ENCODE measurements at regions not wholly inside any gene's neighbourhood (a gene's known extent, or its start where the extent isn't known, plus 50 kb on each side); places are given as distances from the start of the nearest gene placed in this dataset.
"Not testable (repeated sequence)": the region's sequence is repeated elsewhere in the genome, so short reads cannot be mapped to it uniquely, and the experiment has no call there.

DNA sequence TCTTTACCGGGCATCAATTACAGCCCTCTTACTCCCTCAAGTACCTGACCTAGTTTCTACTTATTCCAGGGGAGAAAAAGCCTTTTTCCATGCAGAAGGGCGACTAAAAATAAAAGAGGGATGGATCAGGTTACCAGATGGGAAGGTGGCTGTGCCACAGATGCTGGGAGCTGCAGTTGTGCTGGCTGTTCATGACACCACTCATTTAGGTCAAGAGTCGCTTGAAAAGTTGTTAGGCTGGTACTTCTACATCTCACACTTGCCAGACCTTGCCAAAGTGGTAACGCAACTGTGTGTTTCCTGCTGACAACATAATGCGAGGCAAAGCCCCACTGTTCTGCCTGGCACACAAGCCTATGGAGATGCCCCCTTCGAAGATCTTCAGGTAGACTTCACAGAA lies 148.4 kb upstream of the FGF16 start:
- DNase-seq (ENCODE audit: low read depth in 2 of 2), result no peak
- TF ChIP-seq, protein P1, sequence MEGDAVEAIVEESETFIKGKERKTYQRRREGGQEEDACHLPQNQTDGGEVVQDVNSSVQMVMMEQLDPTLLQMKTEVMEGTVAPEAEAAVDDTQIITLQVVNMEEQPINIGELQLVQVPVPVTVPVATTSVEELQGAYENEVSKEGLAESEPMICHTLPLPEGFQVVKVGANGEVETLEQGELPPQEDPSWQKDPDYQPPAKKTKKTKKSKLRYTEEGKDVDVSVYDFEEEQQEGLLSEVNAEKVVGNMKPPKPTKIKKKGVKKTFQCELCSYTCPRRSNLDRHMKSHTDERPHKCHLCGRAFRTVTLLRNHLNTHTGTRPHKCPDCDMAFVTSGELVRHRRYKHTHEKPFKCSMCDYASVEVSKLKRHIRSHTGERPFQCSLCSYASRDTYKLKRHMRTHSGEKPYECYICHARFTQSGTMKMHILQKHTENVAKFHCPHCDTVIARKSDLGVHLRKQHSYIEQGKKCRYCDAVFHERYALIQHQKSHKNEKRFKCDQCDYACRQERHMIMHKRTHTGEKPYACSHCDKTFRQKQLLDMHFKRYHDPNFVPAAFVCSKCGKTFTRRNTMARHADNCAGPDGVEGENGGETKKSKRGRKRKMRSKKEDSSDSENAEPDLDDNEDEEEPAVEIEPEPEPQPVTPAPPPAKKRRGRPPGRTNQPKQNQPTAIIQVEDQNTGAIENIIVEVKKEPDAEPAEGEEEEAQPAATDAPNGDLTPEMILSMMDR (IDR thresholded peaks at IDR 0.05; ENCODE audit: low read depth, low read length), result no peak

DNA sequence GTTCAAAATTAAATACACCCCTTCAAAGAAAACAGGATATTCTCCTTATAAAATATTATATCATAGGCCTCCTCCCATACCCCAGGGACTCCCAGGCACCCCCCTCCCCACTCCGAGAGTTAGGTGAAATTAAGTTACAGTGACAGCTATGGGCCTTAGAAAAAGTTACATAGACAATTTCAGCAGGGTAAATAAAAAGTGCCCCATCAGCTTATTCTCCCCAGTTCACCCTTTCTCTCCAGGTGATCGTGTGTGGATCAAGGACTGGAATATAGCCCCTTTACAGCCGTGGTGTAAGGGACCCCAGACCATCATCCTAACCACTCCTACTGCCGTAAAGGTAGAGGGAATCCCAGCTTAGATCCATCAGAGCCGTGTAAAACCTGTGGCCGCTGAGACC lies 147.6 kb upstream of the FGF16 start:
- no peak for DNase-seq (ENCODE audit: low read depth in 2 of 2)
- TF ChIP-seq, protein P1 (IDR thresholded peaks at IDR 0.05; ENCODE audit: low read depth, low read length), result no peak
- H3K4me3 ChIP-seq (replicated peaks in 1 of 2; ENCODE audit: low read depth in 2 of 2, low read length in 2 of 2), result no peak overlapping the region

More for the DNA sequence above, 148.4 kb upstream of the FGF16 start:
- no peak overlapping the region for H3K4me3 ChIP-seq (replicated peaks in 1 of 2; ENCODE audit: low read depth in 2 of 2, low read length in 2 of 2)

DNA sequence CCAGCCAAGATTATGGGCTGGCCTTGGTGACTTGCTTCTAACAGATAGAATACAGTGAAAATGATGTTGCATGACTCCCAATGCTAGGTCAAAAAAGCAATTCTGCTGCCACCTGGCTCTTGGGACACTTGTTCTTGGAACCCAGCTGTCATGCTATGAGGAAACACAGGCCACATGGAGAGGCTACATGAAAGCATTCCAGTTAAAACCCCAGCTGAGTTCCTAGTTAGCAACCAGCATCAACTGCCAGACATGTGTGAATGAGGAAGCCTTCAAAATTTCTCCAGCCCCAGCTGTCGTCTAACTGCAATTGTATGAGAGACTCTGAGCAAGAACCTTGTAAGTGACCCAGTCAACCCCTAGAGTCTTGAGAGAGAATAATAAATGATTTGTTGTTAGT lies 105.2 kb upstream of the FGF16 start:
- no peak for DNase-seq (ENCODE audit: low read depth in 2 of 2)
- TF ChIP-seq, protein P1 (IDR thresholded peaks at IDR 0.05; ENCODE audit: low read depth, low read length), result no peak
- H3K4me3 ChIP-seq (replicated peaks in 1 of 2; ENCODE audit: low read depth in 2 of 2, low read length in 2 of 2), result no peak overlapping the region

DNA sequence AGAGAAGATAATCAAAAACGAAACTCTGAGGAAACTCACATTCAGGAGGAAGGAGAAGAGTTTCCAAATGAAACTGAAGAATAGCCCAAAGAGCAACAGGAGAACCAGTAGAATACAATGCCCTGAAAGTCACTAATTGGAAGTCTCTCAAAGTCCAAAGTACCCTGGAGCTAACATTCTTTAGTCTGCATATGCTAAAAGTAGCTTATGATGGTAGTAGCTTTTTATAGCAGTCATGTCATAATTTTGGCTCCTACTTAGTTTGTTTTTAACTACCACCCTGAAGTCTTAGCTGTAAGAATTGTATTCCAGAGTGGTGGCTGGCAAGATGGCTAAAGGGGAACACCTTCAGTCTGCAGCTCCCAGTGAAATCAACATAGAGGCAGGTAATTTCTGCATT lies 100.3 kb upstream of the FGF16 start:
- TF ChIP-seq, protein P1 (IDR thresholded peaks at IDR 0.05; ENCODE audit: low read depth, low read length), result no peak
- no peak for DNase-seq (ENCODE audit: low read depth in 2 of 2)
- H3K4me3 ChIP-seq (replicated peaks in 1 of 2; ENCODE audit: low read depth in 2 of 2, low read length in 2 of 2), result no peak overlapping the region

DNA sequence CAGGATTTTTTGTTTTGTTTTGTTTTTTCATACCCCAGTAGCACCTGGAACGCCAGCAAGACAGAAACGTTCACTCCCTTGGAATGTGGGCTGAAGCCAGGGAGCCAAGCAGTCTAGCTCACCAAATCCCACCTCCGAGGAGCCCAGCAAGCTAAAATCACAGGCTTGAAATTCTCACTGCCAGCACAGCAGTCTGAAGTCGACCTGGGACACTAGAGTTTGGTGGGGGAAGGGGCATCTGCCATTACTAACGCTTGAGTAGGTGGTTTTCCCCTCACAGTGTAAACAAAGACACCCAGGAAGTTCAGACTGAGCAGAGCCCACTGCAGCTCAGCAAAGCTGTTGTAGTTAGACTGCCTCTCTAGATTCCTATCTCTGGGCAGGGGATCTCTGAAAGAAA lies 99.6 kb upstream of the FGF16 start:
- DNase-seq (ENCODE audit: low read depth in 2 of 2), result peak in 1 of 2 donors; percentile 3
- TF ChIP-seq, protein P1 (IDR thresholded peaks at IDR 0.05; ENCODE audit: low read depth, low read length), result no peak

DNA sequence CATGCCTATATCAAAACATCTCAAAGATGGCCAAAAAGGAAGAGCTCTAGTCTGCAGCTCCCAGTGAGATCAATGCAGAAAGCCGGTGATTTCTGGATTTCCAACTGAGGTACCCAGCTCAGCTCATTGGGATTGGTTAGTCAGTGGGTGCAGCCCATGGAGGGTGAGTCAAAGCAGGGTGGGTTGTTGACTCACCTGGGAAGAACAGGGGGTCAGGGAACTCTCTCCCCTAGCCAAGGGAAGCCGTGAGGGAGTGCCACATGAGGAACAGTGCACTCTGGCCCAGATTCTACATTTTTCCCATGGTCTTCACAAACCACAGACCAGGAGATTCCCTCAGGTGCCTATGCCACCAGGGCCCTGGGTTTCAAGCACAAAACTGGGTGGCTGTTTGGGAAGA lies 57.3 kb upstream of the FGF16 start:
- no peak for DNase-seq (ENCODE audit: low read depth in 2 of 2)
- TF ChIP-seq, protein P1 (IDR thresholded peaks at IDR 0.05; ENCODE audit: low read depth, low read length), result no peak
- no peak overlapping the region for H3K4me3 ChIP-seq (replicated peaks in 1 of 2; ENCODE audit: low read depth in 2 of 2, low read length in 2 of 2)

More for the DNA sequence above, 99.6 kb upstream of the FGF16 start:
- no peak overlapping the region for H3K4me3 ChIP-seq (replicated peaks in 1 of 2; ENCODE audit: low read depth in 2 of 2, low read length in 2 of 2)

DNA sequence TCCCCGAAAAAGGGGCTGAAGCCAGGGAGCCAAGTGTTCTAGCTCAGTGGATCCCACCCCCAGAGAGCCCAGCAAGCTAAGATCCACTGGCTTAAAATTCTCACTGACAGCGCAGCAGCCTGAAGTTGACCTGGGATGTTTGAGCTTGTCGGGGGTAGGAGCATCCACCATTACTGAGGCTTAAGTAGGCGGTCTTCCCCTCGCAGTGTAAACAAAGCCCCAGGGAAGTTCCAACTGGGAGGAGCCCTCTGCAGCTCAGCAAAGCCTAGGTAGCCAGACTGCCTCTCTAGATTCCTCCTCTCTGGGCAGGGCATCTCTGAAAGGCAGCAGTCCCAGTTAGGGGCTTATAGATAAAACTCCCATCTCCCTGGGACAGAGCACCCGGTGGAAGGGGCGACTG lies 56.8 kb upstream of the FGF16 start:
- H3K4me3 ChIP-seq (replicated peaks in 1 of 2; ENCODE audit: low read depth in 2 of 2, low read length in 2 of 2); DNase-seq (ENCODE audit: low read depth in 2 of 2): not testable (repeated sequence)

All from cardiac fibroblast (primary cell).